ENCODE measurements at regions not wholly inside any gene's neighbourhood (a gene's known extent, or its start where the extent isn't known, plus 50 kb on each side); places are given as distances from the start of the nearest gene placed in this dataset.
A peak's percentile ranks its signal among the peaks of the same experiment; 100 is the strongest.

DNA sequence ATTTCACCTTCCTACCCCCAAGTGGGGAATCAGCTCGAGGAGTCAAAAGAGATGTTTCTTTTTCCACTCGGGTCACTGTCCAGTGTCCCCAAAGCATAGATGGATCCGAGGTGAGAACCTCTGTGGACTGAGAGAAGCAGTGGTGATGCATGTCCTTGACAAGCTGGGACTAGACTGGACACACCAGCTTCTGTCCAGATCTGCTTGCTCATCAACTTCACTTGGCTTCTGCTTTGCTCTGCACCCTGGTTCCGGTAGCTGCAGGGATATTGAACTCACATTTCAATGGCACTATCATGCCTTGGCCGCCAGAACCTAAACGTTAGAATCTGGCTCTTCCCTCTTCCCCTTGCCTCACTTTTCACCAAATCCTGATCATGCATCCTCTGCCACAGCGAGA lies 50.3 kb upstream of the CXCL12 start:
- Histone ChIP-seq H3K4me1 (no peaks in the 10 kb centered on the region), H3K4me3 (no peak overlapping the region), H3K27me3 (no peaks in the 10 kb centered on the region), H3K36me3 (no peaks in the 10 kb centered on the region), H3K27ac (no peak overlapping the region), H3K9me3 (peaks cover 0 to 34% (median 0%) of the 10 kb centered on the region in 3 donors)
- ATAC-seq: peak; percentile 35
- WGBS, 2 donors (ENCODE audit: low coverage in 1 of 2): 85 to 90% methylated on average over 4 to 6 of the region's 7 CpGs
- TF ChIP-seq POLR2AphosphoS5 (IDR thresholded peaks at IDR 0.05): no peak
- TF ChIP-seq, protein P1, sequence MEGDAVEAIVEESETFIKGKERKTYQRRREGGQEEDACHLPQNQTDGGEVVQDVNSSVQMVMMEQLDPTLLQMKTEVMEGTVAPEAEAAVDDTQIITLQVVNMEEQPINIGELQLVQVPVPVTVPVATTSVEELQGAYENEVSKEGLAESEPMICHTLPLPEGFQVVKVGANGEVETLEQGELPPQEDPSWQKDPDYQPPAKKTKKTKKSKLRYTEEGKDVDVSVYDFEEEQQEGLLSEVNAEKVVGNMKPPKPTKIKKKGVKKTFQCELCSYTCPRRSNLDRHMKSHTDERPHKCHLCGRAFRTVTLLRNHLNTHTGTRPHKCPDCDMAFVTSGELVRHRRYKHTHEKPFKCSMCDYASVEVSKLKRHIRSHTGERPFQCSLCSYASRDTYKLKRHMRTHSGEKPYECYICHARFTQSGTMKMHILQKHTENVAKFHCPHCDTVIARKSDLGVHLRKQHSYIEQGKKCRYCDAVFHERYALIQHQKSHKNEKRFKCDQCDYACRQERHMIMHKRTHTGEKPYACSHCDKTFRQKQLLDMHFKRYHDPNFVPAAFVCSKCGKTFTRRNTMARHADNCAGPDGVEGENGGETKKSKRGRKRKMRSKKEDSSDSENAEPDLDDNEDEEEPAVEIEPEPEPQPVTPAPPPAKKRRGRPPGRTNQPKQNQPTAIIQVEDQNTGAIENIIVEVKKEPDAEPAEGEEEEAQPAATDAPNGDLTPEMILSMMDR (IDR thresholded peaks at IDR 0.05): no peak
- TF ChIP-seq POLR2A (IDR thresholded peaks at IDR 0.05): no peak
- TF ChIP-seq EP300 (IDR thresholded peaks at IDR 0.05): no peak

DNA sequence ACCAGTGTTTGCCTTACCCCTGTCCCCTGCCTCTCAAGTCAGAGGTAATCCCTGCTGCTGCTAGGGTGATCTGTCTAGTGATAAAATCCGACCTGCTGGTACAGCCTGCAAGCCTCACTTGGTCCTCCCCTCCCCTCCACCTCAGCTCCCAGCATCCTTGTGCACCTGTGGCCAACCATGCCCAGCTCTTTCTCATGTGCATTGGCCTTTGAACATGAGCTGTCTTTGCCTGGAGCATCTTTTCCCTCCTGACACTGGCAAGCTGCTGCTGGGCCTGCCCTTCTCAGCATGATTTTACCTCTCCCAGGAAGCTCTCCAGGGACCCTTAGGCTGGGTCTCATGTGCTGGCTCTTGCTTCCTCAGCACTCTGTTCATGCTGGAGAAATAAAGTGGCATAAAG lies 51.3 kb upstream of the CXCL12 start:
- Histone ChIP-seq H3K36me3 (no peaks in the 10 kb centered on the region), H3K4me3 (no peak overlapping the region), H3K4me1 (no peaks in the 10 kb centered on the region), H3K27me3 (no peaks in the 10 kb centered on the region), H3K9me3 (peaks cover 0 to 25% (median 0%) of the 10 kb centered on the region in 3 donors), H3K27ac (no peak overlapping the region)
- TF ChIP-seq EP300 (IDR thresholded peaks at IDR 0.05) (no peak), POLR2A (IDR thresholded peaks at IDR 0.05) (no peak), POLR2AphosphoS5 (IDR thresholded peaks at IDR 0.05) (no peak)
- TF ChIP-seq, protein P1 (IDR thresholded peaks at IDR 0.05): no peak
- 29% methylated on average over 1 of the region's 1 CpG; no CpG with 5 or more reads in 1 of the 2 donors for WGBS, 2 donors (ENCODE audit: low coverage in 1 of 2)
- ATAC-seq: no peak

DNA sequence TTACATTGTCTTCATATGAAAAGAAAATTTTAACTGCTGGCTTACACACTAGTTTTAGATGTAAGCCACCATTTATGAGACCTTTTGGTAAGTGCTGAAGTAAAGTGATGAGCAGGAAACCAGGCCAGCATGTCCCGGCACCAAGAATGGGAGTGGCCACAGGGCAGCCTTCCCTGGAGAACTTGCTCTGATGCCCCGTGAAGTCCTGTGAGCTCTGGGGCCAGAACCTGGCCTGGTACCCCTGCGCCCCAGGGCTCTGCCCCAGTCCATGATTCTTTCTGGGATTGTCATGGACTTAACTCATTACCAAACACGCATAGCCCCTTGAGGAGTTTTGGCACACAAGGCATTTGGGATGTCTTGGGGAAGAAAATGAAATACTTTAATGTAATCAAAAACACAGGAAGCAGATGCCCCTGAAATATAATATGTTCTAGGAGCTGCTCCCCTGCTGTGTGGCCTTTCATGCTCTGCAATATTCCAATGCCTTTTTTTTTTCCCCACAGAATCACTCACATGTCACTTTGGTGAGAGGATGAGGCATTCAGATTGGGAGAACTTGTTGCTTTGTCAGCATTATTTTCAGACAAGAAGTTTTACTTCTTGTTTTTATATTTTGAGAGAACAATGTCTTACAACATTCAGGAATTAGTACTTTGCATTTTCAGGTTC lies 53.1 kb upstream of the CXCL12 start:
- Histone ChIP-seq H3K4me3 (no peak overlapping the region), H3K36me3 (no peaks in the 10 kb centered on the region), H3K9me3 (peaks cover 0 to 12% (median 0%) of the 10 kb centered on the region in 3 donors), H3K4me1 (no peaks in the 10 kb centered on the region), H3K27me3 (no peaks in the 10 kb centered on the region), H3K27ac (peak overlapping the region in 2 of 4 donors; percentile 29 to 37)
- WGBS, 2 donors (ENCODE audit: low coverage in 1 of 2): 65 to 86% methylated on average over 3 of the region's 4 CpGs
- no peak for TF ChIP-seq EP300 (IDR thresholded peaks at IDR 0.05)
- TF ChIP-seq POLR2A (IDR thresholded peaks at IDR 0.05): no peak
- TF ChIP-seq POLR2AphosphoS5 (IDR thresholded peaks at IDR 0.05): no peak
- TF ChIP-seq, protein P1 (IDR thresholded peaks at IDR 0.05): no peak
- ATAC-seq: peak; percentile 31

DNA sequence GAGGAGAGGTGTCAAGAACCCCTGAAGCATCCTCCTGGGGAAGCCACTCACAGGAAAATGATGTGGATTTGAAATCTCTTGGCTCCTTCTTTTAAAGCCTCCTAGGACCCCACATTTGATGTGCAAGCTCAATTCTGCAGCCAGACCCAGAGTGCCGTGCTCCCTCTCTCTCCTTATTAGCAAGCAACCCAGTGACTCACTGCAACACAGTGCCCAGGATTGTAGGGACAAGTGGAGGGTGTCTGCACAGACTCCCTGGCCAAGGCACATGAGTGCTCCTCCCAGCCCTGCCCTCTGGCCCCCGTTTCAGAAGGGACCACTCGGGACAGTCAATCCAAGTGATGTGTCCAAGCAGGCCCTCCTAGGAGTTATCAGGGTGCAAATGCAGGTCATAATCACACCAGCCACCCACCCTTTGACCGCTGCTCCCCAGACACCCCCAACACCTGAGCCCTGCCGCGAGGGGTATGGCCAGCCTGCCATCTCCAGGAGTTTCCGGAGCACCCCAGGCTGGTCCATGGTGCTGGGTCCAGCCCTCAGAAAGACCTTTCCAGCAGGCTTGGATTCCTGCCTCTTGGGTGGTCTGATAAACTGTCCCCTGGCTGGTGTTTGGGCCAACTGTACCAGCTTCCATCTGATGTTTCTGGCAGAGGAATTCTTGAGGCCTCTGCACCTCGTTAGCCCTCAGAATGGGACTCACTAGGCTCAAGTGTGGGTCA lies 54.5 kb upstream of the CXCL12 start:
- Histone ChIP-seq H3K27ac (no peak overlapping the region), H3K9me3 (peaks cover 0 to 2% (median 0%) of the 10 kb centered on the region in 3 donors), H3K36me3 (no peaks in the 10 kb centered on the region), H3K27me3 (no peaks in the 10 kb centered on the region), H3K4me3 (no peak overlapping the region), H3K4me1 (no peaks in the 10 kb centered on the region)
- TF ChIP-seq POLR2AphosphoS5 (IDR thresholded peaks at IDR 0.05): no peak
- WGBS, 2 donors (ENCODE audit: low coverage in 1 of 2): 69 to 83% methylated on average over 2 to 3 of the region's 8 CpGs
- ATAC-seq: no peak

DNA sequence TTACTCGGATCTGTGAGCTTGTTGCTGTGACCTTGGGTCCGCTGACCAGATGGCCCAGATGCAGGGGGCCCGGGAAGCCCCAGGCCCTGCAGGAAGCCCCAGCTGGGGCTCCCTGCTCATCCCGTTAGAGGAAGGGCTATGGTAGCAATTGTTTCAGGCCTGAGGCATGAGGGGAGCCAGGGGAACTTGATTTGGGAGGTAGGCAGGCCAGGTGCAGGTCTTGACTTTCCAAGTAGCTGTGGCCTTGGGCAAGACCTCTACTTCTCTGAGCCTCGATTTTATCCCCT lies 55.0 kb upstream of the CXCL12 start:
- WGBS, 2 donors (ENCODE audit: low coverage in 1 of 2): 100% methylated on average over 1 of the region's 5 CpGs; no CpG with 5 or more reads in 1 of the 2 donors
- TF ChIP-seq, protein P1 (IDR thresholded peaks at IDR 0.05): no peak
- TF ChIP-seq POLR2A (IDR thresholded peaks at IDR 0.05) (no peak), EP300 (IDR thresholded peaks at IDR 0.05) (no peak), POLR2AphosphoS5 (IDR thresholded peaks at IDR 0.05) (no peak)
- H3K27ac ChIP-seq: no peak overlapping the region
- ATAC-seq: no peak
- no peak overlapping the region for H3K4me3 ChIP-seq
- peaks cover 0 to 7% (median 0%) of the 10 kb centered on the region in 3 donors for H3K9me3 ChIP-seq
- H3K27me3 ChIP-seq: no peaks in the 10 kb centered on the region
- H3K4me1 ChIP-seq: no peaks in the 10 kb centered on the region
- no peaks in the 10 kb centered on the region for H3K36me3 ChIP-seq
